ENCODE measurements at regions not wholly inside any gene's neighbourhood (a gene's known extent, or its start where the extent isn't known, plus 50 kb on each side); places are given as distances from the start of the nearest gene placed in this dataset.

DNA sequence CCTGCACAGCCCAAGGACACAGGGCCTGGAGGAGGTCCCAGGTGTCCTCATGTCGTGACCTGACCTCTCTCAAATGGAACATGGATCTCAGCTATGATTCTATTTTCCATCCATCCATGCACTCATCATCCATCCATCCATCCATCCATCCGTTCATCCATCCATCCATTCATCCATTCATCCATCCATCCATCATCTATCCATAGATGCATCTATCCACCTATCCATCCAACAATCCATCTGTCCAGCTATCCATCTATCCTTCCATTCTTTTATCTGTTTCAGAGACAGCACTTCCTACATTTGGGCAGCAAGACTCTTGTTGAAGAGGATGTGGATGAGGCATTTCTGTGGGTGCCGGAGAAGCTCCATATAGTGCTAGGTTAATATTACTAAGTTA lies 86.7 kb downstream of the SCGB2B2 start:
- Histone ChIP-seq H3K27ac (ENCODE audit: low read depth) (no peak overlapping the region), H3K4me2 (no peak overlapping the region), H3K36me3 (ENCODE audit: insufficient read depth) (no peaks in the 10 kb centered on the region), H2AFZ (no peak overlapping the region), H3K9me2 (ENCODE audit: insufficient read depth) (no peaks in the 10 kb centered on the region; the same call in none of the 2 replicates), H3K4me1 (ENCODE audit: insufficient read depth) (0 out of 2 replicates have a peak, but pooled peaks cover 2% of the 10 kb centered on the region), H3F3A (replicated peaks; ENCODE audit: low read depth) (no peaks in the 10 kb centered on the region), H3K27me3 (ENCODE audit: insufficient read depth) (no peaks in the 10 kb centered on the region), H4K20me1 (replicated peaks; ENCODE audit: insufficient read depth) (no peaks in the 10 kb centered on the region), H3K79me2 (replicated peaks; ENCODE audit: insufficient read depth) (no peaks in the 10 kb centered on the region), H3K4me3 (no peak overlapping the region)
- H3K27me3 Mint-ChIP-seq (ENCODE audit: insufficient read depth, low read depth, poor library complexity): peaks cover 15% of the 10 kb centered on the region
- peaks cover 48% of the 10 kb centered on the region for H3K9me3 Mint-ChIP-seq
- no peak for TF ChIP-seq ZNF114 (CRISPR knock-in tag; IDR thresholded peaks at IDR 0.05)
- no peak for TF ChIP-seq EZH2phosphoT487 (IDR thresholded peaks at IDR 0.05; ENCODE audit: unreplicated experiment)
- peaks cover 6% of the 10 kb centered on the region; the same call in 2 of the 3 replicates for H3K36me3 Mint-ChIP-seq (ENCODE audit: low read depth)
- no peak overlapping the region for H3K27ac Mint-ChIP-seq
- ATAC-seq (no peak), DNase-seq (ENCODE audit: low spot score) (no peak)
- no peak overlapping the region for H3K4me3 Mint-ChIP-seq
- peaks cover under 1% of the 10 kb centered on the region; the same call in 2 of the 3 replicates for H3K4me1 Mint-ChIP-seq

- Histone ChIP-seq H3K9me2 (ENCODE audit: insufficient read depth) (no peaks in the 10 kb centered on the region; the same call in none of the 2 replicates), H3K27ac (ENCODE audit: low read depth) (no peak overlapping the region), H3K79me2 (replicated peaks; ENCODE audit: insufficient read depth) (no peaks in the 10 kb centered on the region), H3K4me1 (ENCODE audit: insufficient read depth) (0 out of 2 replicates have a peak, but pooled peaks cover 5% of the 10 kb centered on the region), H4K20me1 (replicated peaks; ENCODE audit: insufficient read depth) (no peaks in the 10 kb centered on the region), H3F3A (replicated peaks; ENCODE audit: low read depth) (no peaks in the 10 kb centered on the region), H2AFZ (no peak overlapping the region), H3K4me3 (no peak overlapping the region), H3K36me3 (ENCODE audit: insufficient read depth) (no peaks in the 10 kb centered on the region), H3K4me2 (no peak overlapping the region), H3K27me3 (ENCODE audit: insufficient read depth) (no peaks in the 10 kb centered on the region)
- TF ChIP-seq JUNB (IDR thresholded peaks at IDR 0.05; ENCODE audit: unreplicated experiment) (no peak), NANOG (IDR thresholded peaks at IDR 0.05; ENCODE audit: borderline replicate concordance) (no peak)
- TF ChIP-seq, protein P1, sequence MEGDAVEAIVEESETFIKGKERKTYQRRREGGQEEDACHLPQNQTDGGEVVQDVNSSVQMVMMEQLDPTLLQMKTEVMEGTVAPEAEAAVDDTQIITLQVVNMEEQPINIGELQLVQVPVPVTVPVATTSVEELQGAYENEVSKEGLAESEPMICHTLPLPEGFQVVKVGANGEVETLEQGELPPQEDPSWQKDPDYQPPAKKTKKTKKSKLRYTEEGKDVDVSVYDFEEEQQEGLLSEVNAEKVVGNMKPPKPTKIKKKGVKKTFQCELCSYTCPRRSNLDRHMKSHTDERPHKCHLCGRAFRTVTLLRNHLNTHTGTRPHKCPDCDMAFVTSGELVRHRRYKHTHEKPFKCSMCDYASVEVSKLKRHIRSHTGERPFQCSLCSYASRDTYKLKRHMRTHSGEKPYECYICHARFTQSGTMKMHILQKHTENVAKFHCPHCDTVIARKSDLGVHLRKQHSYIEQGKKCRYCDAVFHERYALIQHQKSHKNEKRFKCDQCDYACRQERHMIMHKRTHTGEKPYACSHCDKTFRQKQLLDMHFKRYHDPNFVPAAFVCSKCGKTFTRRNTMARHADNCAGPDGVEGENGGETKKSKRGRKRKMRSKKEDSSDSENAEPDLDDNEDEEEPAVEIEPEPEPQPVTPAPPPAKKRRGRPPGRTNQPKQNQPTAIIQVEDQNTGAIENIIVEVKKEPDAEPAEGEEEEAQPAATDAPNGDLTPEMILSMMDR (conservative IDR thresholded peaks at IDR 0.05; ENCODE audit: low read depth in 2 of 2): no peak
- Mint-ChIP-seq H3K36me3 (ENCODE audit: low read depth) (peaks cover 6% of the 10 kb centered on the region; the same call in 2 of the 3 replicates), H3K4me1 (peaks cover 6% of the 10 kb centered on the region; the same call in 2 of the 3 replicates), H3K27me3 (ENCODE audit: insufficient read depth, low read depth, poor library complexity) (peaks cover 12% of the 10 kb centered on the region), H3K4me3 (no peak overlapping the region), H3K27ac (no peak overlapping the region), H3K9me3 (peaks cover 48% of the 10 kb centered on the region)
- ATAC-seq: no peak
- DNase-seq (ENCODE audit: low spot score): no peak
Measured at GRCh38 chr19:34589730-34590129, 87.2 kb downstream of the SCGB2B2 start.

DNA sequence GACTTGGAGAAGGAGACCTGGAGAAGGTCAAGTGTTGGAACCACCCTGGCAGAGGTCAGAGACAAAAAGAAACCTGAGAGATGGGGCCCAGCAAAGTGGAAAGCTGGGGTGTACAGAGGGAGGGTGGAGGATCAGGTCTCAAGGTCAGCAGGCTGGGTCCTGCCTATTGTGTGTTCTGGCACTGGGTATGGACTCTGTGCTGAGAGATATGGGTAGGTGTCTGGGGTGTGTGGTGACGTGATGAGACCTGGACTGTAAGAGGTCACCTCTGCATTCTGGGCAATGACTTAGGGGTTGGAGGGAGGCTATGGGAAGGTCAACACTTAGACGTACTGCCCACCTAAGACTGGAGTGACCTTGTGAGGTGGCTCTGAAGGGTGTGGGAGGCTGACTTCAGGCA lies 88.1 kb downstream of the SCGB2B2 start:
- no peaks in the 10 kb centered on the region for H3K36me3 ChIP-seq (ENCODE audit: insufficient read depth)
- peaks cover 11% of the 10 kb centered on the region for H3K27me3 Mint-ChIP-seq (ENCODE audit: insufficient read depth, low read depth, poor library complexity)
- peaks cover 9% of the 10 kb centered on the region; the same call in 2 of the 3 replicates for H3K4me1 Mint-ChIP-seq
- H3K4me1 ChIP-seq (ENCODE audit: insufficient read depth): 0 out of 2 replicates have a peak, but pooled peaks cover 5% of the 10 kb centered on the region
- no peaks in the 10 kb centered on the region for H3K27me3 ChIP-seq (ENCODE audit: insufficient read depth)
- no peaks in the 10 kb centered on the region for H3F3A ChIP-seq (replicated peaks; ENCODE audit: low read depth)
- no peak overlapping the region for H3K4me2 ChIP-seq
- no peak for ATAC-seq
- TF ChIP-seq ZNF331 (CRISPR knock-in tag; IDR thresholded peaks at IDR 0.05; ENCODE audit: low read depth) (no peak), NANOG (IDR thresholded peaks at IDR 0.05; ENCODE audit: borderline replicate concordance) (no peak), EZH2phosphoT487 (IDR thresholded peaks at IDR 0.05; ENCODE audit: unreplicated experiment) (no peak)
- no peaks in the 10 kb centered on the region for H3K79me2 ChIP-seq (replicated peaks; ENCODE audit: insufficient read depth)
- no peaks in the 10 kb centered on the region for H4K20me1 ChIP-seq (replicated peaks; ENCODE audit: insufficient read depth)
- H3K9me2 ChIP-seq (ENCODE audit: insufficient read depth): peaks cover 3% of the 10 kb centered on the region
- H3K27ac Mint-ChIP-seq: no peak overlapping the region
- H2AFZ ChIP-seq: no peak overlapping the region
- peaks cover 6% of the 10 kb centered on the region; the same call in 2 of the 3 replicates for H3K36me3 Mint-ChIP-seq (ENCODE audit: low read depth)
- no peak for DNase-seq (ENCODE audit: low spot score)
- H3K9me3 Mint-ChIP-seq: peaks cover 46% of the 10 kb centered on the region
- H3K4me3 Mint-ChIP-seq: no peak overlapping the region
- H3K27ac ChIP-seq (ENCODE audit: low read depth): no peak overlapping the region
- no peak overlapping the region for H3K4me3 ChIP-seq
